Smooth muscle cell (in vitro differentiated cells): ENCODE measurements at regions not wholly inside any gene's neighbourhood (a gene's known extent, or its start where the extent isn't known, plus 50 kb on each side); places are given as distances from the start of the nearest gene placed in this dataset.

ENCODE experiments used
- DNase-seq: peaks from one replicate; lab custom pipeline; 2025; ENCODE audit not compliant: unreplicated experiment; lab: John Stamatoyannopoulos, UW
- H2AFZ ChIP-seq: fragments of 200-600 bp; sonication (generic); 2 replicates; pipeline ENCODE4 v1.6.0; 2016; ENCODE audit warnings: antibody characterized with exemption, low read depth, mild to moderate bottlenecking
- H3F3A ChIP-seq: fragments of 200-600 bp; sonication (generic); 2 replicates; pipeline ENCODE4 v1.6.0; 2017; ENCODE audit warnings: antibody characterized with exemption, low read depth
- H3K27ac ChIP-seq: fragments of 200-600 bp; sonication (generic); 2 replicates; pipeline ENCODE4 v1.5.1; 2016; ENCODE audit warnings: low read depth, mild to moderate bottlenecking
- H3K27me3 ChIP-seq: fragments of 200-600 bp; sonication (generic); 2 replicates; pipeline ENCODE4 v1.6.1; 2016; ENCODE audit warnings: low read depth, mild to moderate bottlenecking
- H3K36me3 ChIP-seq: fragments of 200-600 bp; sonication (generic); 2 replicates; pipeline ENCODE4 v1.5.1; 2016; ENCODE audit warnings: low read depth
- H3K4me1 ChIP-seq: fragments of 200-600 bp; sonication (generic); 2 replicates; pipeline ENCODE4 v1.5.1; 2016; ENCODE audit warnings: low read depth
- H3K4me2 ChIP-seq: fragments of 200-600 bp; sonication (generic); 2 replicates; pipeline ENCODE4 v1.6.0; 2016; ENCODE audit warnings: mild to moderate bottlenecking
- H3K4me3 ChIP-seq: fragments of 200-600 bp; sonication (generic); 2 replicates; pipeline ENCODE4 v1.5.1; 2016; ENCODE audit warnings: mild to moderate bottlenecking
- H3K79me2 ChIP-seq: fragments of 200-600 bp; sonication (generic); 2 replicates; pipeline ENCODE4 v1.6.0; 2016; ENCODE audit warnings: low read depth, mild to moderate bottlenecking
- H3K9ac ChIP-seq: fragments of 200-600 bp; sonication (generic); 2 replicates; pipeline ENCODE4 v1.6.0; 2016; ENCODE audit warnings: low read depth
- H3K9me3 ChIP-seq: fragments of 200-600 bp; sonication (generic); replicated peaks from 2 replicates; pipeline ENCODE4 v1.5.1; 2016; ENCODE audit warnings: low read depth
- H4K20me1 ChIP-seq: fragments of 200-600 bp; sonication (generic); 2 replicates; pipeline ENCODE4 v1.6.0; 2016; ENCODE audit warnings: low read depth
- CTCF ChIP-seq: fragments of 200-600 bp; sonication (generic); IDR thresholded peaks from 2 replicates; pipeline ENCODE4 v1.5.1; 2017; ENCODE audit warnings: borderline replicate concordance, mild to moderate bottlenecking, antibody characterized with exemption; ENCODE audit not compliant: insufficient read depth, poor library complexity, severe bottlenecking
- WGBS: methylation state at CpG from one replicate; pipeline ENCODE4 v1.1.7; 2016; ENCODE audit warnings: low lambda C conversion rate; 5-methylcytosine and 5-hydroxymethylcytosine counted together

DNA sequence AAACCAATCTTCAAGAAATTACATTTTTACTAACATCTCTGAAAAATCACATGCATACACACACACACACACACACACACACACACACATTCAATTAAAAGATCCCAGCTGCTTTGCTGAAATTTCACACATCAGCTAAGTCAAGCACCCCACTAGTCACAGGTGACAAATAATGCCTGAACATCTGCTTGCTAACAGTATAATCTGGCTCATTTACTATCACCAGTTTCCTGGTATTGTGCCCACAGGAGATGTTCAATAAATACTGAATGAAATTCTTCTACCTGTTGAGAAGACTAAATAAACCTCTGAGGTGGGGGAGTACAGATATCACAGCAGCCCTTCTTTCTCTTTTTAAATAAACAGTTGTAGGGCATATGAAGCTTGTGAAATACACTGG lies 994.0 kb downstream of the ARAP2 start:
- Histone ChIP-seq H4K20me1 (no peaks in the 10 kb centered on the region), H3K27me3 (no peaks in the 10 kb centered on the region), H3K9ac (no peak overlapping the region), H3K4me2 (no peak overlapping the region), H3K79me2 (no peaks in the 10 kb centered on the region), H3K4me3 (no peak overlapping the region), H3F3A (no peaks in the 10 kb centered on the region), H3K9me3 (no peaks in the 10 kb centered on the region), H3K36me3 (no peaks in the 10 kb centered on the region), H3K4me1 (peaks cover 6% of the 10 kb centered on the region), H3K27ac (no peak overlapping the region), H2AFZ (no peak overlapping the region)
- no peak for TF ChIP-seq CTCF
- no peak for DNase-seq

- 55% methylated on average over 1 of the region's 1 CpG for WGBS
These were observed 993.6 kb downstream of the ARAP2 start for GRCh38 chr4:35250761-35251160.

DNA sequence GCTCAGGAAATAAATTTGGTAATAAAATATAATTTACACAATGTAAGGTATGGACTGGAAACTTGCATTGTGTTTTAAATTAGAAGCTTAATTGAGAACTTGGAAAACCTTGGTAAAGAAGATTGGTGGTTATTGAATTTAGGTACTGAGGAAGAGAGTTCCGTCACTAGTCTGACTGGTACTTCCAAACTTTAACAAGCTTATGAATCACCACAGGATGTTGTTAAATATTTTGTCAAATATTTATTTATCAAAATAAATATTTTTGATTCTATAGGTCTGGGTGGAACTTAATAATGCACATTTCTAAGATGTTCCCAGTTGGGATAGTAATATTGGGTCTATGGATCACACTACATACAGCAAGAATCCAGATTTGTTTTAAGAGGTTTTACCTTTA lies 992.2 kb downstream of the ARAP2 start:
- H3K4me2 ChIP-seq: no peak overlapping the region
- H3K9me3 ChIP-seq: no peaks in the 10 kb centered on the region
- H3K27me3 ChIP-seq: no peaks in the 10 kb centered on the region
- no peak for TF ChIP-seq CTCF
- H3K79me2 ChIP-seq: no peaks in the 10 kb centered on the region
- H3K9ac ChIP-seq: no peak overlapping the region
- no peak for DNase-seq
- no peak overlapping the region for H2AFZ ChIP-seq
- 97% methylated on average over 1 of the region's 1 CpG for WGBS
- H3K4me1 ChIP-seq: peaks cover 6% of the 10 kb centered on the region
- H3K4me3 ChIP-seq: no peak overlapping the region
- H4K20me1 ChIP-seq: no peaks in the 10 kb centered on the region
- H3K36me3 ChIP-seq: no peaks in the 10 kb centered on the region
- H3K27ac ChIP-seq: no peak overlapping the region
- no peaks in the 10 kb centered on the region for H3F3A ChIP-seq

More at GRCh38 chr4:35250761-35251160, 993.6 kb downstream of the ARAP2 start:
- no peaks in the 10 kb centered on the region for H3K36me3 ChIP-seq
- H3K4me2 ChIP-seq: no peak overlapping the region
- TF ChIP-seq CTCF: no peak
- DNase-seq: no peak
- no peak overlapping the region for H3K27ac ChIP-seq
- H3K9ac ChIP-seq: no peak overlapping the region
- H3F3A ChIP-seq: no peaks in the 10 kb centered on the region
- H3K4me3 ChIP-seq: no peak overlapping the region
- no peaks in the 10 kb centered on the region for H3K27me3 ChIP-seq
- no peak overlapping the region for H2AFZ ChIP-seq
- H3K9me3 ChIP-seq: no peaks in the 10 kb centered on the region
- H4K20me1 ChIP-seq: no peaks in the 10 kb centered on the region
- H3K79me2 ChIP-seq: no peaks in the 10 kb centered on the region
- H3K4me1 ChIP-seq: peaks cover 6% of the 10 kb centered on the region

- Histone ChIP-seq H3K9ac (no peak overlapping the region), H3F3A (no peaks in the 10 kb centered on the region), H3K4me3 (no peak overlapping the region), H3K79me2 (no peaks in the 10 kb centered on the region), H3K36me3 (no peaks in the 10 kb centered on the region), H3K27me3 (no peaks in the 10 kb centered on the region), H3K9me3 (no peaks in the 10 kb centered on the region), H3K4me2 (no peak overlapping the region), H4K20me1 (no peaks in the 10 kb centered on the region), H3K27ac (no peak overlapping the region), H3K4me1 (peaks cover 6% of the 10 kb centered on the region), H2AFZ (no peak overlapping the region)
- TF ChIP-seq CTCF: no peak
- WGBS: 80% methylated on average over 3 of the region's 3 CpGs
- DNase-seq: no peak
These were observed 991.4 kb downstream of the ARAP2 start for GRCh38 chr4:35252866-35253265.
